ENCODE measurements at regions not wholly inside any gene's neighbourhood (a gene's known extent, or its start where the extent isn't known, plus 50 kb on each side); places are given as distances from the start of the nearest gene placed in this dataset.

- TF ChIP-seq CTCF (conservative IDR thresholded peaks at IDR 0.05; ENCODE audit: low read depth, low read length) (peak; percentile 60), RFX5 (IDR thresholded peaks at IDR 0.05; ENCODE audit: low read depth, low read length) (no peak), POLR2A (IDR thresholded peaks at IDR 0.05; ENCODE audit: low read depth, low read length) (no peak), ELK1 (IDR thresholded peaks at IDR 0.05; ENCODE audit: borderline replicate concordance, low read depth, low read length) (no peak), CHD1 (IDR thresholded peaks at IDR 0.05; ENCODE audit: low read depth, low read length) (no peak), FOS (IDR thresholded peaks at IDR 0.05; ENCODE audit: low read depth, low read length) (no peak), MAFK (IDR thresholded peaks at IDR 0.05; ENCODE audit: low read depth, low read length) (no peak), SMC3 (IDR thresholded peaks at IDR 0.05; ENCODE audit: low read depth, low read length) (peak; percentile 48), MAZ (IDR thresholded peaks at IDR 0.05; ENCODE audit: borderline replicate concordance, low read depth, low read length) (no peak), RCOR1 (IDR thresholded peaks at IDR 0.05; ENCODE audit: insufficient replicate concordance, low read length) (no peak), MXI1 (IDR thresholded peaks at IDR 0.05; ENCODE audit: borderline replicate concordance, low read depth, low read length) (no peak), BHLHE40 (IDR thresholded peaks at IDR 0.05; ENCODE audit: low read depth, low read length) (no peak), RAD21 (IDR thresholded peaks at IDR 0.05; ENCODE audit: low read length) (peak; percentile 52), CEBPB (IDR thresholded peaks at IDR 0.05; ENCODE audit: low read depth, low read length) (no peak)
Observed at GRCh38 chr14:22319526-22320361, 269.3 kb downstream of the DAD1 start.

Data from IMR-90 (cell line).